HepG2 (cell line): ENCODE measurements at regions not wholly inside any gene's neighbourhood (a gene's known extent, or its start where the extent isn't known, plus 50 kb on each side); places are given as distances from the start of the nearest gene placed in this dataset.

Source experiments
- ATAC-seq: fragments of 200-7000 bp; cut with Tn5 transposase; 3 replicates; pipeline ENCODE4 v1.9.1; 2020; ENCODE audit warnings: mild to moderate bottlenecking, moderate library complexity
- BruUV-seq: library from RNA; stranded (reverse); fragments of 400-500 nt; replicated peaks from 2 replicates; lab custom pipeline; 2021; lab: Mats Ljungman, UMichigan
- CTCF ChIA-PET: fragments of 300-600 bp; formaldehyde crosslinking; extraction: SDS; loops from one replicate; lab custom pipeline; 2021; ENCODE audit warnings: low total read pairs, inconsistent platforms, low intra/inter-chr PET ratio; lab: Yijun Ruan, JAX
- POLR2A ChIA-PET: fragments of 350-600 bp; sonication (Branson Sonifier 250); formaldehyde crosslinking; loops from one replicate; lab custom pipeline; 2020; ENCODE audit warnings: antibody characterized with exemption, inconsistent platforms; lab: Yijun Ruan, JAX
- DNase-seq: peaks from one replicate; pipeline ENCODE4 v3.0.0-alpha.2; 2015; ENCODE audit warnings: low spot score
- FAIRE-seq: peaks from 3 replicates; lab custom pipeline; 2011; peaks lifted over from hg19 to GRCh38; lab: Jason Lieb, UNC
- H2AFZ ChIP-seq: one replicate; pipeline ENCODE4 v1.6.1; 2011; ENCODE audit warnings: low read length, inconsistent platforms
- H3K27ac ChIP-seq: fragments of 300-600 bp; 3 replicates; pipeline ENCODE4 v1.8.0; 2011; ENCODE audit warnings: mixed run types, mild to moderate bottlenecking, mixed read lengths, low read length, inconsistent platforms; ENCODE audit not compliant: insufficient read depth; ENCODE audit errors: extremely low read length
- H3K27me3 ChIP-seq, 2 experiments: fragments of 200-600 bp in 1 of 2; 2 replicates in 1 of 2; 3 replicates in 1 of 2; pipeline versions ENCODE4 v1.6.0 to v1.8.0; 2011; ENCODE audit warnings: low read length in 2 of 2, mild to moderate bottlenecking in 2 of 2, moderate library complexity in 2 of 2, inconsistent platforms in 1 of 2; ENCODE audit not compliant: insufficient read depth in 2 of 2, control insufficient read depth in 1 of 2
- H3K36me3 ChIP-seq, 2 experiments: fragments of 200-600 bp in 1 of 2; replicated peaks in 1 of 2; 2 replicates in 1 of 2; 3 replicates in 1 of 2; pipeline versions ENCODE4 v1.5.1 to v1.8.0; 2011; ENCODE audit warnings: low read length in 2 of 2, inconsistent platforms in 1 of 2; ENCODE audit not compliant: insufficient read depth in 2 of 2, control insufficient read depth in 1 of 2
- H3K4me1 ChIP-seq: 2 replicates; pipeline ENCODE4 v1.5.1; 2012; ENCODE audit warnings: low read length, inconsistent platforms; ENCODE audit not compliant: insufficient read depth
- H3K4me2 ChIP-seq: 2 replicates; pipeline ENCODE4 v1.6.0; 2011; ENCODE audit warnings: low read depth, low read length, inconsistent platforms
- H3K4me3 ChIP-seq, 3 experiments: fragments of 200-600 bp in 1 of 3; sonication (generic), shearing (Covaris generic) in 1 of 3; replicated peaks in 1 of 3; 2 replicates each; pipeline ENCODE4 v1.5.1; 2011 to 2016; ENCODE audit warnings: low read length in 3 of 3, inconsistent platforms in 2 of 3, low read depth in 2 of 3, mild to moderate bottlenecking in 2 of 3, control low read depth in 1 of 3, mixed read lengths in 1 of 3; ENCODE audit not compliant: insufficient read depth in 1 of 3
- H3K79me2 ChIP-seq: one replicate; pipeline ENCODE4 v1.6.1; 2011; ENCODE audit warnings: low read length, inconsistent platforms; ENCODE audit not compliant: insufficient read depth
- H3K9ac ChIP-seq: 2 replicates; pipeline ENCODE4 v1.6.0; 2011; ENCODE audit warnings: mild to moderate bottlenecking, low read depth, low read length, inconsistent platforms; ENCODE audit not compliant: insufficient read depth
- H3K9me3 ChIP-seq: 2 replicates; pipeline ENCODE4 v1.5.1; 2012; ENCODE audit warnings: mild to moderate bottlenecking, low read length
- H4K20me1 ChIP-seq: 2 replicates; pipeline ENCODE4 v1.6.0; 2011; ENCODE audit warnings: inconsistent platforms, mild to moderate bottlenecking, low read length, moderate library complexity; ENCODE audit not compliant: insufficient read depth
- BRCA1 ChIP-seq: sonication (generic); formaldehyde crosslinking; IDR thresholded peaks from 2 replicates; pipeline ENCODE4 v1.4.0; 2020; ENCODE audit warnings: missing genetic modification reagents
- CREB1 ChIP-seq, 2 experiments: fragments of 450-650 bp in 1 of 2; IDR thresholded peaks; 2 replicates each; pipeline ENCODE4 v1.6.1; 2016 to 2017; ENCODE audit warnings: control low read depth in 1 of 2, mild to moderate bottlenecking in 1 of 2, missing compliant biosample characterization in 1 of 2, missing genetic modification characterization in 1 of 2
- DMAP1 ChIP-seq: IDR thresholded peaks from 2 replicates; pipeline ENCODE4 v1.6.1; 2016
- HOXA5 ChIP-seq: sonication (generic); formaldehyde crosslinking; IDR thresholded peaks from 2 replicates; pipeline ENCODE4 v1.4.0; 2020; ENCODE audit warnings: missing genetic modification reagents
- PAWR ChIP-seq: sonication (generic); formaldehyde crosslinking; IDR thresholded peaks from 2 replicates; pipeline ENCODE4 v1.4.0; 2020; ENCODE audit warnings: missing genetic modification reagents, mild to moderate bottlenecking, borderline replicate concordance
- POLR2AphosphoS5 ChIP-seq: IDR thresholded peaks from 2 replicates; pipeline ENCODE4 v1.6.1; 2012; ENCODE audit warnings: low read depth, low read length
- RAD51 ChIP-seq: fragments of 450-650 bp; IDR thresholded peaks from 2 replicates; pipeline ENCODE4 v1.6.1; 2016; ENCODE audit warnings: borderline replicate concordance
- SNAPC2 ChIP-seq: sonication (generic); formaldehyde crosslinking; IDR thresholded peaks from 2 replicates; pipeline ENCODE4 v1.8.1; 2022; ENCODE audit warnings: mild to moderate bottlenecking, missing genetic modification reagents
- SOX13 ChIP-seq, 3 experiments: fragments of 450-650 bp in 1 of 3; sonication (generic) in 1 of 3; formaldehyde crosslinking in 1 of 3; IDR thresholded peaks in 2 of 3; conservative IDR thresholded peaks in 1 of 3; 2 replicates each; pipeline versions ENCODE4 v1.5.0 to v1.6.1; 2016 to 2020; ENCODE audit warnings: antibody characterized with exemption in 1 of 3, mild to moderate bottlenecking in 1 of 3, missing compliant biosample characterization in 1 of 3, missing genetic modification reagents in 1 of 3, moderate library complexity in 1 of 3
- ZBTB20 ChIP-seq: sonication (generic); formaldehyde crosslinking; IDR thresholded peaks from 2 replicates; pipeline ENCODE4 v1.8.1; 2023; ENCODE audit warnings: missing genetic modification reagents, low read depth, mild to moderate bottlenecking, borderline replicate concordance
- ZBTB7A ChIP-seq: sonication (generic); formaldehyde crosslinking; IDR thresholded peaks from 2 replicates; pipeline ENCODE4 v1.8.0; 2022; ENCODE audit warnings: mild to moderate bottlenecking, missing genetic modification reagents
- ZNF235 ChIP-seq: sonication (generic); formaldehyde crosslinking; IDR thresholded peaks from 2 replicates; pipeline ENCODE4 v1.8.1; 2023; ENCODE audit warnings: mild to moderate bottlenecking, missing genetic modification reagents, borderline replicate concordance
- WGBS: methylation state at CpG from one replicate; pipeline ENCODE4 v1.1.6; 2017; ENCODE audit warnings: low lambda C conversion rate; 5-methylcytosine and 5-hydroxymethylcytosine counted together
- in situ Hi-C: cut with HindIII; loops from 2 replicates; pipeline ENCODE4 v1.10.0; 2017; ENCODE audit warnings: low pct_unique_long_range_greater_than_20kb; ENCODE audit not compliant: extremely low pct_ligation_motif_present
- intact Hi-C: fragments of 100-400 bp; cut with micrococcal nuclease; formaldehyde crosslinking; loops from one replicate; pipeline ENCODE4 v1.10.0; 2022; ENCODE audit not compliant: unreplicated experiment
- TF ChIP-seq, protein P1 (sequence below): sonication (generic); formaldehyde crosslinking; IDR thresholded peaks from 2 replicates; pipeline ENCODE4 v1.4.0; 2020; ENCODE audit warnings: mild to moderate bottlenecking, missing genetic modification reagents
- TF ChIP-seq, protein P2 (sequence below): sonication (generic); formaldehyde crosslinking; IDR thresholded peaks from 2 replicates; pipeline ENCODE4 v1.4.0; 2020; ENCODE audit warnings: missing genetic modification reagents

- no peaks in the 10 kb centered on the region for H4K20me1 ChIP-seq
- no peak overlapping the region for H2AFZ ChIP-seq
- in situ Hi-C loops (no loop called here), intact Hi-C loops (no loop called here)
- ATAC-seq, result no peak
- no peaks in the 10 kb centered on the region for H3K27me3 ChIP-seq
- 8% methylated on average over 3 of the region's 3 CpGs for WGBS
- no peaks in the 10 kb centered on the region for H3K36me3 ChIP-seq
- DNase-seq, result no peak
- no peak for TF ChIP-seq HOXA5
- no peak for TF ChIP-seq RAD51
- no peak for TF ChIP-seq POLR2AphosphoS5
- no peak for TF ChIP-seq BRCA1 (CRISPR knock-in tag)
- TF ChIP-seq SOX13 (IDR thresholded peaks at IDR 0.05), result no peak
- TF ChIP-seq SOX13 (CRISPR knock-in tag; conservative IDR thresholded peaks at IDR 0.05 in 1 of 2, IDR thresholded peaks at IDR 0.05 in 1 of 2), result no peak
- TF ChIP-seq SNAPC2, result no peak
- TF ChIP-seq, protein P1, sequence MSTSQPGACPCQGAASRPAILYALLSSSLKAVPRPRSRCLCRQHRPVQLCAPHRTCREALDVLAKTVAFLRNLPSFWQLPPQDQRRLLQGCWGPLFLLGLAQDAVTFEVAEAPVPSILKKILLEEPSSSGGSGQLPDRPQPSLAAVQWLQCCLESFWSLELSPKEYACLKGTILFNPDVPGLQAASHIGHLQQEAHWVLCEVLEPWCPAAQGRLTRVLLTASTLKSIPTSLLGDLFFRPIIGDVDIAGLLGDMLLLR (CRISPR knock-in tag), result no peak
- no peak for TF ChIP-seq DMAP1
- TF ChIP-seq PAWR, result no peak
- TF ChIP-seq, protein P2, sequence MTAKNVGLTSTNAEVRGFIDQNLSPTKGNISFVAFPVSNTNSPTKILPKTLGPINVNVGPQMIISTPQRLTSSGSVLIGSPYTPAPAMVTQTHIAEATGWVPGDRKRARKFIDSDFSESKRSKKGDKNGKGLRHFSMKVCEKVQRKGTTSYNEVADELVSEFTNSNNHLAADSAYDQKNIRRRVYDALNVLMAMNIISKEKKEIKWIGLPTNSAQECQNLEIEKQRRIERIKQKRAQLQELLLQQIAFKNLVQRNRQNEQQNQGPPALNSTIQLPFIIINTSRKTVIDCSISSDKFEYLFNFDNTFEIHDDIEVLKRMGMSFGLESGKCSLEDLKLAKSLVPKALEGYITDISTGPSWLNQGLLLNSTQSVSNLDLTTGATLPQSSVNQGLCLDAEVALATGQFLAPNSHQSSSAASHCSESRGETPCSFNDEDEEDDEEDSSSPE (CRISPR knock-in tag), result no peak
- no peak for TF ChIP-seq ZBTB7A (CRISPR knock-in tag)
- TF ChIP-seq ZNF235 (CRISPR knock-in tag), result no peak
- no peak for TF ChIP-seq ZBTB20 (CRISPR knock-in tag)
- TF ChIP-seq CREB1 (IDR thresholded peaks at IDR 0.05), result no peak
- TF ChIP-seq CREB1 (CRISPR knock-in tag; IDR thresholded peaks at IDR 0.05), result no peak
- no peak overlapping the region for H3K4me3 ChIP-seq
- POLR2A ChIA-PET, result no interaction called here
- peaks cover 35% of the 10 kb centered on the region for H3K9me3 ChIP-seq
- no peak overlapping the region for H3K27ac ChIP-seq
- no peaks in the 10 kb centered on the region for H3K4me1 ChIP-seq
- no peak for FAIRE-seq
- CTCF ChIA-PET, result no interaction called here
- BruUV-seq, result no TSS peak
- no peak overlapping the region for H3K9ac ChIP-seq
- no peaks in the 10 kb centered on the region for H3K79me2 ChIP-seq
- no peak overlapping the region for H3K4me2 ChIP-seq
These were observed 695.7 kb downstream of the CDH11 start for GRCh38 chr16:64426131-64426666.
